CD14-positive monocyte (primary cell): ENCODE measurements at regions not wholly inside any gene's neighbourhood (a gene's known extent, or its start where the extent isn't known, plus 50 kb on each side); places are given as distances from the start of the nearest gene placed in this dataset.

Experiments used
- DNase-seq, 3 donors: peaks; one replicate each; pipeline ENCODE4 v3.0.0-alpha.2; 2011 to 2022
- H2AFZ ChIP-seq: 2 replicates; pipeline ENCODE4 v1.6.0; 2012; ENCODE audit warnings: mild to moderate bottlenecking, low read depth, low read length, inconsistent platforms; ENCODE audit not compliant: insufficient read depth, poor library complexity, severe bottlenecking
- H3K27ac ChIP-seq, 2 donors: 1 replicate in 1 of 2; 2 replicates in 1 of 2; pipeline ENCODE4 v1.5.1; 2012 to 2013; ENCODE audit warnings: low read length in 2 of 2, control low read depth in 1 of 2, inconsistent platforms in 1 of 2, low read depth in 1 of 2, mild to moderate bottlenecking in 1 of 2
- H3K27me3 ChIP-seq, 2 donors: one replicate each; pipeline versions ENCODE4 v1.6.0 to v1.6.1; 2011 to 2013; ENCODE audit warnings: low read length in 2 of 2; ENCODE audit not compliant: control insufficient read depth in 2 of 2, insufficient read depth in 2 of 2
- H3K36me3 ChIP-seq, 2 donors: replicated peaks in 1 of 2; 1 replicate in 1 of 2; 2 replicates in 1 of 2; pipeline versions ENCODE4 v1.5.1 to v1.6.1; 2012 to 2013; ENCODE audit warnings: low read length in 2 of 2, control low read depth in 1 of 2, inconsistent platforms in 1 of 2, mild to moderate bottlenecking in 1 of 2; ENCODE audit not compliant: insufficient read depth in 2 of 2, control insufficient read depth in 1 of 2
- H3K4me1 ChIP-seq, 2 donors: 1 replicate in 1 of 2; 2 replicates in 1 of 2; pipeline versions ENCODE4 v1.5.1 to v1.6.1; 2012 to 2013; ENCODE audit warnings: low read length in 2 of 2, control low read depth in 1 of 2, inconsistent platforms in 1 of 2, mild to moderate bottlenecking in 1 of 2, moderate library complexity in 1 of 2; ENCODE audit not compliant: insufficient read depth in 2 of 2, control insufficient read depth in 1 of 2
- H3K4me2 ChIP-seq: replicated peaks from 2 replicates; pipeline ENCODE3; 2012; ENCODE audit warnings: low read length, moderate library complexity, mild to moderate bottlenecking; ENCODE audit not compliant: poor library complexity, severe bottlenecking; ENCODE audit errors: extremely low read depth
- H3K4me3 ChIP-seq, 3 experiments: fragments of 200-600 bp in 1 of 3; sonication (generic) in 1 of 3; replicated peaks in 1 of 3; 1 replicate in 2 of 3; 2 replicates in 1 of 3; pipeline ENCODE4 v1.5.1; 2011 to 2013; ENCODE audit warnings: low read length in 3 of 3, mild to moderate bottlenecking in 3 of 3, control low read depth in 2 of 3, low read depth in 2 of 3, inconsistent platforms in 1 of 3, moderate library complexity in 1 of 3
- H3K79me2 ChIP-seq: 2 replicates; pipeline ENCODE4 v1.6.0; 2012; ENCODE audit warnings: mild to moderate bottlenecking, control low read depth, inconsistent platforms, low read length, moderate library complexity; ENCODE audit not compliant: insufficient read depth
- H3K9ac ChIP-seq: 2 replicates; pipeline ENCODE4 v1.6.0; 2017; ENCODE audit warnings: low read length, mild to moderate bottlenecking; ENCODE audit not compliant: insufficient read depth, poor library complexity, severe bottlenecking
- H3K9me3 ChIP-seq, 2 donors: replicated peaks in 1 of 2; 1 replicate in 1 of 2; 2 replicates in 1 of 2; pipeline versions ENCODE4 v1.5.1 to v1.6.1; 2012 to 2013; ENCODE audit warnings: low read length in 2 of 2, control low read depth in 1 of 2; ENCODE audit not compliant: control insufficient read depth in 1 of 2, insufficient read depth in 1 of 2
- H4K20me1 ChIP-seq: 2 replicates; pipeline ENCODE4 v1.6.0; 2012; ENCODE audit warnings: mild to moderate bottlenecking, low read length, control low read depth, moderate library complexity; ENCODE audit not compliant: insufficient read depth
- H3K27ac Mint-ChIP-seq, 7 donors: one replicate each; pipeline ENCODE4 v1.8.0; 2020; ENCODE audit warnings: mild to moderate bottlenecking in 7 of 7, mixed read lengths in 7 of 7, moderate library complexity in 6 of 7, inconsistent platforms in 2 of 7
- H3K27me3 Mint-ChIP-seq, 3 donors: one replicate each; pipeline ENCODE4 v1.8.0; 2021 to 2022; ENCODE audit warnings: low read depth in 3 of 3, mild to moderate bottlenecking in 3 of 3, mixed read lengths in 3 of 3, moderate library complexity in 3 of 3, inconsistent platforms in 1 of 3
- H3K36me3 Mint-ChIP-seq, 2 donors: one replicate each; pipeline ENCODE4 v1.8.0; 2020; ENCODE audit warnings: mixed read lengths in 2 of 2, inconsistent platforms in 1 of 2, mild to moderate bottlenecking in 1 of 2
- H3K4me1 Mint-ChIP-seq: one replicate; pipeline ENCODE4 v1.8.0; 2020; ENCODE audit warnings: mild to moderate bottlenecking, mixed read lengths
- H3K4me3 Mint-ChIP-seq, 2 donors: one replicate each; pipeline ENCODE4 v1.8.0; 2020; ENCODE audit warnings: mild to moderate bottlenecking in 2 of 2, mixed read lengths in 2 of 2, moderate library complexity in 1 of 2
- H3K9me3 Mint-ChIP-seq, 7 donors: one replicate each; pipeline ENCODE4 v1.8.0; 2020 to 2022; ENCODE audit warnings: mixed read lengths in 7 of 7, mild to moderate bottlenecking in 6 of 7, moderate library complexity in 6 of 7, inconsistent platforms in 2 of 7
- CTCF ChIP-seq: fragments of 200-600 bp; IDR thresholded peaks from one replicate; pipeline ENCODE4 v1.8.0; 2022; ENCODE audit warnings: antibody characterized with exemption, mild to moderate bottlenecking
- WGBS: methylation state at CpG from one replicate; pipeline ENCODE4 v1.1.5; 2013; ENCODE audit warnings: missing lambda C conversion rate; ENCODE audit not compliant: insufficient coverage; 5-methylcytosine and 5-hydroxymethylcytosine counted together
- intact Hi-C, 2 donors: fragments of 100-400 bp; cut with micrococcal nuclease; formaldehyde crosslinking; loops; one replicate each; pipeline versions ENCODE4 v1.15.0 to v1.15.1; 2023

DNA sequence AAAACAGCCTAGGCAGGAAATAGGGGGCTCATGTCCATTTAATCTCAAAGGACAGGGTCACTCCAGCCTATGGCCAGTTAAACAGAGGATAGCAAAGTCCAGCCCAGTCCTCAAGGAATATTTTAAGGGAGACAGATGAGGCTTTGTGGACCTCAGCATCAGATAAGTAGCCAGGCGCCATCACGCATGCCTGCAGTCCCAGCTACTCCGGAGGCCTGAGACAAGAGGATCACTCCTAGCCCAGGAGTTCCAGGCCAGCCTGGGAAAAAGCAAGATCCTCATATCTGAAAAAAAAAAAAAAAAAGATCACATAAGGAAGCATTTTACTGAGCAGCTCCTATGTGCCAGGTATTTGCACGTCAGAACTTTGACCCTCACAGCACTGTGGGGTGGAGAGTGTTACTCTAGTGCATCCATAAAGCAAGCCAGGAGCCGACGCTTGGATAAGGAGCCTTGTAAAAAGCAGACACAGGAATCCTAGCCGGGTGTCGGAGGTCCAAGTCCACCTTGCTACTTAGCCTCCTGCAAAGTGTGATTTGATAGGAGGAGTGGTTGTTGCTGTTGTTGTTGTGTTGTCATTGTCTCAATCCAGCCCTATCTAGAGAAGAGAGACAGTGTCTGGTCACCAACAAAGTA, 61.8 kb upstream of the DOCK1 start:
- WGBS: 94% methylated on average over 8 of the region's 8 CpGs
- intact Hi-C loops: no loop called here
- H3K79me2 ChIP-seq: no peaks in the 10 kb centered on the region
- H3K4me3 ChIP-seq: no peak overlapping the region
- Mint-ChIP-seq H3K9me3 (peaks cover 0 to 3% (median 0%) of the 10 kb centered on the region in 7 donors), H3K4me1 (no peaks in the 10 kb centered on the region), H3K4me3 (no peak overlapping the region), H3K27me3 (peaks cover 1 to 3% (median 2%) of the 10 kb centered on the region in 3 donors), H3K27ac (no peak overlapping the region), H3K36me3 (no peaks in the 10 kb centered on the region)
- H3K9ac ChIP-seq: no peak overlapping the region
- TF ChIP-seq CTCF: no peak
- no peaks in the 10 kb centered on the region for H3K9me3 ChIP-seq
- no peaks in the 10 kb centered on the region for H3K27me3 ChIP-seq
- no peaks in the 10 kb centered on the region for H3K36me3 ChIP-seq
- no peaks in the 10 kb centered on the region for H4K20me1 ChIP-seq
- no peaks in the 10 kb centered on the region for H3K4me1 ChIP-seq
- no peak overlapping the region for H3K27ac ChIP-seq
- no peak overlapping the region for H2AFZ ChIP-seq
- DNase-seq: no peak
- H3K4me2 ChIP-seq: no peak overlapping the region

DNA sequence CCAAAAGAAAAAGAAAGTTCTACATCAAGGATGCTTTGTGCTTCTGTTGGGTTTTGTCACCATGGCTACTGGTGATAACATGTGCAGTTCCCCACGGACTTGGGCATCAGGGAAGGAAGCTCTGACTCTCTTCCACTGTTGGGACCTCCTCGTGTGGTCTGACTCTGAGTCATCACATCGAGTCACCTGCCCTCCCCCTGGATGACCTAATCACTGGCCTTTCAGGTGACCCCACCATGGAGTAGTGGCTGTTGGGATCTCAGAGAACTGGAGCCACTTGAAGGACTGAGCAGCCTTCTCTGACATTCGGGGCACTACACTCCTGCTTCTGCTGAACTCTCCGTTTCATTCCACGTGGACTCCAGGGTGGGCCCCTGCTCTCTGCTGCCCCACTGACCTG, 60.8 kb upstream of the DOCK1 start:
- H3K27me3 Mint-ChIP-seq: peaks cover 1 to 2% (median 1%) of the 10 kb centered on the region in 3 donors

More for the DNA sequence above, 60.8 kb upstream of the DOCK1 start:
- Histone ChIP-seq H3K9me3 (no peaks in the 10 kb centered on the region), H3K9ac (no peak overlapping the region), H3K27ac (no peak overlapping the region), H3K79me2 (no peaks in the 10 kb centered on the region), H3K27me3 (no peaks in the 10 kb centered on the region), H3K4me1 (no peaks in the 10 kb centered on the region), H2AFZ (no peak overlapping the region), H4K20me1 (no peaks in the 10 kb centered on the region), H3K4me3 (no peak overlapping the region), H3K36me3 (no peaks in the 10 kb centered on the region), H3K4me2 (no peak overlapping the region)
- DNase-seq: no peak
- Mint-ChIP-seq H3K27ac (peak overlapping the region in 1 of 7 donors; percentile 67), H3K9me3 (peaks cover 0 to 3% (median 0%) of the 10 kb centered on the region in 7 donors), H3K4me1 (no peaks in the 10 kb centered on the region), H3K4me3 (no peak overlapping the region), H3K36me3 (no peaks in the 10 kb centered on the region)
- TF ChIP-seq CTCF: no peak
- 85% methylated on average over 4 of the region's 6 CpGs for WGBS
- intact Hi-C loops: no loop called here
